H1 (cell line): ENCODE measurements at regions not wholly inside any gene's neighbourhood (a gene's known extent, or its start where the extent isn't known, plus 50 kb on each side); places are given as distances from the start of the nearest gene placed in this dataset.

Experiments
- CTCF ChIA-PET: fragments of 300-600 bp; sonication (Branson Sonifier 250); formaldehyde crosslinking; loops from one replicate; lab custom pipeline; 2021; ENCODE audit not compliant: partially characterized antibody; lab: Charles Lee
- POLR2A ChIA-PET: fragments of 300-600 bp; sonication (Branson Sonifier 250); formaldehyde crosslinking; loops from one replicate; lab custom pipeline; 2021; ENCODE audit warnings: inconsistent platforms; ENCODE audit not compliant: partially characterized antibody; lab: Charles Lee
- DNase-seq, 2 experiments: peaks; one replicate each; pipeline versions ENCODE4 v3.0.0 to v3.0.0-alpha.2; 2010 to 2022; ENCODE audit warnings: low spot score in 2 of 2, low read depth in 1 of 2, mixed read lengths in 1 of 2
- FAIRE-seq: peaks from 2 replicates; lab custom pipeline; 2011; peaks lifted over from hg19 to GRCh38; lab: Jason Lieb, UNC
- H2AFZ ChIP-seq: 2 replicates; pipeline ENCODE4 v1.8.1; 2012; ENCODE audit warnings: low read length, inconsistent platforms
- H2AK5ac ChIP-seq: 2 replicates; pipeline ENCODE4 v1.6.1; 2013; ENCODE audit warnings: low read depth, low read length
- H2BK120ac ChIP-seq: replicated peaks from 2 replicates; pipeline ENCODE3; 2013; ENCODE audit warnings: low read depth, low read length, inconsistent platforms
- H2BK12ac ChIP-seq: 2 replicates; pipeline ENCODE4 v1.6.1; 2013; ENCODE audit warnings: low read depth, low read length
- H2BK15ac ChIP-seq: 2 replicates; pipeline ENCODE4 v1.6.1; 2013; ENCODE audit warnings: low read length
- H2BK20ac ChIP-seq: 2 replicates; pipeline ENCODE4 v1.6.1; 2013; ENCODE audit warnings: low read length
- H2BK5ac ChIP-seq: 2 replicates; pipeline ENCODE4 v1.6.1; 2013; ENCODE audit warnings: low read depth, low read length
- H3K14ac ChIP-seq: 2 replicates; pipeline ENCODE4 v1.6.1; 2013; ENCODE audit warnings: inconsistent platforms; ENCODE audit not compliant: insufficient read length
- H3K18ac ChIP-seq: 2 replicates; pipeline ENCODE4 v1.6.1; 2013; ENCODE audit warnings: low read length; ENCODE audit errors: extremely low read depth
- H3K23ac ChIP-seq: 2 replicates; pipeline ENCODE4 v1.6.1; 2013; ENCODE audit warnings: inconsistent platforms; ENCODE audit not compliant: insufficient read length
- H3K23me2 ChIP-seq: 2 replicates; pipeline ENCODE4 v1.6.1; 2013; ENCODE audit warnings: low read depth, low read length
- H3K27ac ChIP-seq: 2 replicates; pipeline ENCODE4 v1.6.1; 2011; ENCODE audit warnings: low read depth, low read length, inconsistent platforms
- H3K27me3 ChIP-seq, 4 experiments: replicated peaks in 1 of 4; 1 replicate in 1 of 4; 2 replicates in 3 of 4; pipeline versions ENCODE4 v1.6.1 to v1.8.1; 2011 to 2013; ENCODE audit warnings: low read length in 3 of 4, mild to moderate bottlenecking in 3 of 4, inconsistent platforms in 2 of 4, mixed read lengths in 2 of 4, moderate library complexity in 1 of 4; ENCODE audit not compliant: control insufficient read depth in 3 of 4, insufficient read depth in 3 of 4; ENCODE audit errors: extremely low read depth in 1 of 4
- H3K36me3 ChIP-seq, 4 experiments: 2 replicates each; pipeline versions ENCODE4 v1.6.1 to v1.8.1; 2011 to 2013; ENCODE audit warnings: mild to moderate bottlenecking in 4 of 4, low read length in 3 of 4, moderate library complexity in 2 of 4, control low read depth in 1 of 4, inconsistent platforms in 1 of 4; ENCODE audit not compliant: insufficient read depth in 4 of 4, control insufficient read depth in 2 of 4
- H3K4ac ChIP-seq: replicated peaks from 2 replicates; pipeline ENCODE3; 2013; ENCODE audit warnings: low read length, low read depth, mixed read lengths, inconsistent platforms; ENCODE audit not compliant: insufficient read length
- H3K4me1 ChIP-seq, 4 experiments: replicated peaks in 1 of 4; 1 replicate in 1 of 4; 2 replicates in 3 of 4; pipeline versions ENCODE4 v1.6.1 to v1.8.1; 2011 to 2013; ENCODE audit warnings: low read length in 3 of 4, inconsistent platforms in 2 of 4, mixed read lengths in 1 of 4; ENCODE audit not compliant: insufficient read depth in 4 of 4, control insufficient read depth in 3 of 4
- H3K4me2 ChIP-seq, 2 experiments: 2 replicates each; pipeline versions ENCODE4 v1.6.1 to v1.8.1; 2011 to 2013; ENCODE audit warnings: low read depth in 2 of 2, low read length in 2 of 2, control low read depth in 1 of 2, inconsistent platforms in 1 of 2, mild to moderate bottlenecking in 1 of 2; ENCODE audit not compliant: insufficient read depth in 1 of 2
- H3K4me3 ChIP-seq, 4 experiments: fragments of 200-600, 300-600 bp in 1 of 4; sonication (generic), shearing (Covaris generic), sonication (Bioruptor Twin) in 1 of 4; 2 replicates each; pipeline versions ENCODE4 v1.5.1 to v1.8.1; 2011 to 2016; ENCODE audit warnings: low read length in 4 of 4, low read depth in 3 of 4, control low read depth in 2 of 4, inconsistent platforms in 2 of 4, mild to moderate bottlenecking in 2 of 4, mixed read lengths in 1 of 4, moderate library complexity in 1 of 4; ENCODE audit not compliant: insufficient read depth in 2 of 4; ENCODE audit errors: extremely low read depth in 1 of 4
- H3K56ac ChIP-seq: replicated peaks from 2 replicates; pipeline ENCODE3; 2013; ENCODE audit warnings: low read depth, mild to moderate bottlenecking, mixed read lengths, low read length, inconsistent platforms; ENCODE audit not compliant: insufficient read length
- H3K79me1 ChIP-seq: 2 replicates; pipeline ENCODE4 v1.6.1; 2013; ENCODE audit warnings: low read depth, low read length, control low read depth
- H3K79me2 ChIP-seq, 2 experiments: 2 replicates each; pipeline versions ENCODE4 v1.6.1 to v1.8.1; 2012 to 2013; ENCODE audit warnings: low read length in 2 of 2, mild to moderate bottlenecking in 2 of 2, inconsistent platforms in 1 of 2; ENCODE audit not compliant: insufficient read depth in 2 of 2, control insufficient read depth in 1 of 2
- H3K9ac ChIP-seq, 4 experiments: replicated peaks in 1 of 4; 1 replicate in 1 of 4; 2 replicates in 3 of 4; pipeline versions ENCODE4 v1.6.1 to v1.8.1; 2011 to 2013; ENCODE audit warnings: low read depth in 3 of 4, low read length in 3 of 4, control low read depth in 2 of 4, mild to moderate bottlenecking in 2 of 4, moderate library complexity in 2 of 4, inconsistent platforms in 1 of 4; ENCODE audit errors: extremely low read depth in 1 of 4
- H3K9me3 ChIP-seq, 2 experiments: 2 replicates each; pipeline versions ENCODE4 v1.6.1 to v1.8.1; 2012 to 2013; ENCODE audit warnings: mild to moderate bottlenecking in 2 of 2, moderate library complexity in 2 of 2, control low read depth in 1 of 2, inconsistent platforms in 1 of 2, low read depth in 1 of 2, low read length in 1 of 2, mixed read lengths in 1 of 2; ENCODE audit not compliant: insufficient read depth in 2 of 2
- H4K20me1 ChIP-seq, 2 experiments: replicated peaks in 1 of 2; 2 replicates each; pipeline versions ENCODE3 to v1.8.1; 2011 to 2013; ENCODE audit warnings: inconsistent platforms in 2 of 2, low read length in 2 of 2, mild to moderate bottlenecking in 1 of 2; ENCODE audit not compliant: insufficient read depth in 2 of 2, control insufficient read depth in 1 of 2
- H4K5ac ChIP-seq: 2 replicates; pipeline ENCODE4 v1.6.1; 2013; ENCODE audit warnings: low read length, low read depth, mixed read lengths, inconsistent platforms; ENCODE audit not compliant: insufficient read length
- H4K8ac ChIP-seq: 2 replicates; pipeline ENCODE4 v1.8.0; 2013; ENCODE audit warnings: mild to moderate bottlenecking, moderate library complexity, low read length, inconsistent platforms; ENCODE audit not compliant: insufficient read depth; ENCODE audit errors: extremely low read depth
- H4K91ac ChIP-seq: replicated peaks from 2 replicates; pipeline ENCODE3; 2013; ENCODE audit warnings: low read length, mixed read lengths, inconsistent platforms; ENCODE audit not compliant: insufficient read length
- ASH2L ChIP-seq: fragments of 200-600, 300-600 bp; sonication (generic); IDR thresholded peaks from one replicate; pipeline ENCODE4 v1.7.1; 2017; ENCODE audit warnings: low read length
- CBX5 ChIP-seq: fragments of 300-800, 300-1000 bp; sonication (generic); IDR thresholded peaks from 2 replicates; pipeline ENCODE4 v1.7.1; 2016; ENCODE audit warnings: antibody characterized with exemption, low read length, low read depth
- CREB1 ChIP-seq: IDR thresholded peaks from 2 replicates; pipeline ENCODE4 v1.6.1; 2012; ENCODE audit warnings: inconsistent platforms
- E2F6 ChIP-seq: IDR thresholded peaks from 2 replicates; pipeline ENCODE4 v1.6.1; 2012; ENCODE audit warnings: inconsistent platforms
- EP300 ChIP-seq, 2 experiments: IDR thresholded peaks; 1 replicate in 1 of 2; 2 replicates in 1 of 2; pipeline ENCODE4 v1.6.1; 2011 to 2012; ENCODE audit warnings: low read depth in 2 of 2, low read length in 2 of 2, mild to moderate bottlenecking in 2 of 2, borderline replicate concordance in 1 of 2, inconsistent platforms in 1 of 2, moderate library complexity in 1 of 2
- EZH2 ChIP-seq: fragments of 200-600 bp; sonication (generic); IDR thresholded peaks from 2 replicates; pipeline ENCODE4 v1.7.1; 2012; ENCODE audit warnings: low read depth, mild to moderate bottlenecking, moderate library complexity, low read length, inconsistent platforms; ENCODE audit not compliant: severe bottlenecking
- FOSL1 ChIP-seq: IDR thresholded peaks from 2 replicates; pipeline ENCODE4 v1.6.1; 2011; ENCODE audit warnings: mild to moderate bottlenecking, low read depth, low read length, moderate library complexity; ENCODE audit not compliant: insufficient read depth
- GABPA ChIP-seq: IDR thresholded peaks from 2 replicates; pipeline ENCODE4 v1.6.1; 2011; ENCODE audit warnings: mild to moderate bottlenecking, low read length, moderate library complexity, borderline replicate concordance; ENCODE audit not compliant: insufficient read depth
- JUN ChIP-seq: IDR thresholded peaks from 2 replicates; pipeline ENCODE4 v1.6.1; 2011; ENCODE audit warnings: low read depth, mild to moderate bottlenecking, improper control_type of control experiment, low read length
- POLR2AphosphoS5 ChIP-seq: IDR thresholded peaks from 2 replicates; pipeline ENCODE4 v1.6.1; 2011; ENCODE audit warnings: low read depth, low read length
- POU5F1 ChIP-seq: IDR thresholded peaks from 2 replicates; pipeline ENCODE4 v1.6.1; 2011; ENCODE audit warnings: low read depth, mild to moderate bottlenecking, low read length, moderate library complexity
- RFX5 ChIP-seq: IDR thresholded peaks from 2 replicates; pipeline ENCODE4 v1.6.1; 2011; ENCODE audit warnings: low read depth, low read length, improper control_type of control experiment, borderline replicate concordance
- SIRT6 ChIP-seq: IDR thresholded peaks from one replicate; pipeline ENCODE4 v1.7.1; 2012; ENCODE audit warnings: low read length, inconsistent platforms
- SP4 ChIP-seq: IDR thresholded peaks from 2 replicates; pipeline ENCODE4 v1.6.1; 2012; ENCODE audit warnings: low read length, inconsistent platforms
- SRF ChIP-seq: IDR thresholded peaks from 2 replicates; pipeline ENCODE4 v1.6.1; 2011; ENCODE audit warnings: mild to moderate bottlenecking, low read depth, low read length, moderate library complexity
- TAF1 ChIP-seq: IDR thresholded peaks from 2 replicates; pipeline ENCODE4 v1.6.1; 2011; ENCODE audit warnings: mild to moderate bottlenecking, low read depth, low read length
- WGBS, 2 experiments: shearing (Covaris generic) in 1 of 2; methylation state at CpG; one replicate each; pipeline versions ENCODE4 v1.1.6 to v1.1.7; 2013 to 2015; ENCODE audit warnings: low lambda C conversion rate in 2 of 2, mixed read lengths in 2 of 2, inconsistent platforms in 1 of 2, low coverage in 1 of 2, missing lambda C conversion rate in 1 of 2; ENCODE audit not compliant: insufficient replicate concordance in 2 of 2, insufficient coverage in 1 of 2, insufficient read length in 1 of 2; ENCODE audit errors: extremely low coverage in 1 of 2, missing lambda C conversion rate in 1 of 2; 5-methylcytosine and 5-hydroxymethylcytosine counted together

- FAIRE-seq, result no peak
- no peak overlapping the region for H3K23ac ChIP-seq
- no peak overlapping the region for H3K18ac ChIP-seq
- no peaks in the 10 kb centered on the region for H3K27me3 ChIP-seq
- H2BK15ac ChIP-seq, result no peak overlapping the region
- WGBS, 2 experiments, result 91% methylated on average over 3 of the region's 3 CpGs; no CpG with 5 or more reads in 1 of the 2 experiments
- no peak for DNase-seq
- ChIA-PET CTCF (no interaction called here), POLR2A (no interaction called here)
- no peak overlapping the region for H3K9ac ChIP-seq
- no peak overlapping the region for H3K27ac ChIP-seq
- no peak overlapping the region for H3K14ac ChIP-seq
- H4K5ac ChIP-seq, result no peak overlapping the region
- no peak overlapping the region for H4K8ac ChIP-seq
- H2BK5ac ChIP-seq, result no peak overlapping the region
- no peak overlapping the region for H2AFZ ChIP-seq
- H3K4me1 ChIP-seq, result no peaks in the 10 kb centered on the region
- H2AK5ac ChIP-seq, result no peak overlapping the region
- H3K4me2 ChIP-seq, result no peak overlapping the region
- H4K91ac ChIP-seq, result no peak overlapping the region
- no peak overlapping the region for H3K56ac ChIP-seq
- no peaks in the 10 kb centered on the region for H3K79me2 ChIP-seq
- no peak overlapping the region for H2BK20ac ChIP-seq
- no peak overlapping the region for H3K4me3 ChIP-seq
- no peaks in the 10 kb centered on the region for H4K20me1 ChIP-seq
- H3K79me1 ChIP-seq, result no peaks in the 10 kb centered on the region
- H2BK120ac ChIP-seq, result no peak overlapping the region
- no peak overlapping the region for H3K4ac ChIP-seq
- no peaks in the 10 kb centered on the region for H3K9me3 ChIP-seq
- H2BK12ac ChIP-seq, result no peak overlapping the region
- H3K36me3 ChIP-seq, result no peaks in the 10 kb centered on the region
- no peaks in the 10 kb centered on the region for H3K23me2 ChIP-seq
- TF ChIP-seq EP300 (IDR thresholded peaks at IDR 0.05; ENCODE audit: borderline replicate concordance in 1 of 2, low read depth in 2 of 2, low read length in 2 of 2) (no peak), CBX5 (no peak), ASH2L (no peak), SRF (no peak), JUN (no peak), POU5F1 (no peak), SP4 (no peak), POLR2AphosphoS5 (no peak), E2F6 (no peak), EZH2 (no peak), FOSL1 (no peak), GABPA (no peak), TAF1 (no peak), SIRT6 (no peak), CREB1 (no peak), RFX5 (no peak)
Measured at GRCh38 chr7:79787623-79788022, 334.2 kb upstream of the MAGI2 start.
